SK-N-SH treated with all-trans-retinoic acid at 6 μM for 48 hours (cell line): ENCODE measurements at regions not wholly inside any gene's neighbourhood (a gene's known extent, or its start where the extent isn't known, plus 50 kb on each side); places are given as distances from the start of the nearest gene placed in this dataset.

Source experiments
- ATAC-seq: fragments of 200-7000 bp; cut with Tn5 transposase; 3 replicates; pipeline ENCODE4 v1.9.1; 2020; ENCODE audit warnings: mild to moderate bottlenecking, moderate library complexity
- ARNTL ChIP-seq: fragments of 450-650 bp; formaldehyde crosslinking; IDR thresholded peaks from 2 replicates; pipeline ENCODE4 v1.5.0; 2020; ENCODE audit warnings: low read depth, mild to moderate bottlenecking, moderate library complexity, borderline replicate concordance
- BACH2 ChIP-seq: fragments of 250-450 bp; sonication (Bioruptor Pico); IDR thresholded peaks from 2 replicates; pipeline ENCODE4 v1.9.0; 2021; ENCODE audit warnings: mild to moderate bottlenecking, borderline replicate concordance
- CREB5 ChIP-seq: fragments of 250-450 bp; sonication (Bioruptor Pico); IDR thresholded peaks from 2 replicates; pipeline ENCODE4 v1.5.1; 2020; ENCODE audit warnings: low read depth, mild to moderate bottlenecking, moderate library complexity
- CSRNP3 ChIP-seq: fragments of 250-450 bp; sonication (Bioruptor Pico); IDR thresholded peaks from 2 replicates; pipeline ENCODE4 v1.5.1; 2021; ENCODE audit warnings: mild to moderate bottlenecking, moderate library complexity
- ESRRG ChIP-seq: fragments of 250-450 bp; sonication (Bioruptor Pico); IDR thresholded peaks from 2 replicates; pipeline ENCODE4 v1.6.1; 2021; ENCODE audit warnings: mild to moderate bottlenecking
- GLIS3 ChIP-seq: fragments of 250-450 bp; sonication (Bioruptor Pico); IDR thresholded peaks from 2 replicates; pipeline ENCODE4 v1.5.0; 2020; ENCODE audit warnings: mild to moderate bottlenecking, moderate library complexity
- ISL1 ChIP-seq: fragments of 250-450 bp; sonication (Bioruptor Pico); IDR thresholded peaks from 2 replicates; pipeline ENCODE4 v2.1.2; 2022; ENCODE audit warnings: mild to moderate bottlenecking, moderate library complexity
- OSR1 ChIP-seq: fragments of 250-450 bp; sonication (Bioruptor Pico); IDR thresholded peaks from 2 replicates; pipeline ENCODE4 v1.8.0; 2022; ENCODE audit warnings: moderate library complexity, mild to moderate bottlenecking, inconsistent platforms
- PATZ1 ChIP-seq: fragments of 250-450 bp; sonication (Bioruptor Pico); IDR thresholded peaks from 2 replicates; pipeline ENCODE4 v1.8.0; 2020; ENCODE audit warnings: mild to moderate bottlenecking, moderate library complexity, borderline replicate concordance
- POU6F1 ChIP-seq: fragments of 250-450 bp; sonication (Bioruptor Pico); IDR thresholded peaks from 2 replicates; pipeline ENCODE4 v1.8.0; 2021; ENCODE audit warnings: low read depth, mild to moderate bottlenecking, moderate library complexity, borderline replicate concordance
- RARB ChIP-seq: fragments of 250-450 bp; sonication (Bioruptor Pico); IDR thresholded peaks from 2 replicates; pipeline ENCODE4 v1.8.0; 2021; ENCODE audit warnings: mild to moderate bottlenecking, moderate library complexity
- SNAI2 ChIP-seq: fragments of 250-450 bp; sonication (Bioruptor Pico); IDR thresholded peaks from 2 replicates; pipeline ENCODE4 v1.5.0; 2020; ENCODE audit warnings: mild to moderate bottlenecking, moderate library complexity
- TCF4 ChIP-seq: fragments of 250-450 bp; sonication (Bioruptor Pico); IDR thresholded peaks from 2 replicates; pipeline ENCODE4 v1.8.0; 2021; ENCODE audit warnings: mild to moderate bottlenecking, moderate library complexity, borderline replicate concordance
- TOX ChIP-seq: fragments of 250-450 bp; sonication (Bioruptor Pico); IDR thresholded peaks from 2 replicates; pipeline ENCODE4 v1.8.0; 2021; ENCODE audit warnings: mild to moderate bottlenecking, moderate library complexity, borderline replicate concordance
- TSHZ2 ChIP-seq: fragments of 250-450 bp; sonication (Bioruptor Pico); IDR thresholded peaks from 2 replicates; pipeline ENCODE4 v1.5.0; 2020; ENCODE audit warnings: mild to moderate bottlenecking, moderate library complexity
- ZC3H10 ChIP-seq: fragments of 250-450 bp; sonication (Bioruptor Pico); IDR thresholded peaks from 2 replicates; pipeline ENCODE4 v1.5.1; 2021; ENCODE audit warnings: mild to moderate bottlenecking, moderate library complexity
- ZFP3 ChIP-seq: fragments of 250-450 bp; sonication (Bioruptor Pico); IDR thresholded peaks from 2 replicates; pipeline ENCODE4 v1.5.0; 2020; ENCODE audit warnings: mild to moderate bottlenecking, moderate library complexity
- ZFP30 ChIP-seq: fragments of 450-650 bp; formaldehyde crosslinking; IDR thresholded peaks from 2 replicates; pipeline ENCODE4 v1.5.0; 2022; ENCODE audit warnings: mild to moderate bottlenecking, moderate library complexity
- ZNF565 ChIP-seq: fragments of 450-650 bp; formaldehyde crosslinking; conservative IDR thresholded peaks from 2 replicates; pipeline ENCODE4 v1.5.0; 2020; ENCODE audit warnings: low read depth, mild to moderate bottlenecking, moderate library complexity
- ZNF70 ChIP-seq: fragments of 450-650 bp; formaldehyde crosslinking; IDR thresholded peaks from 2 replicates; pipeline ENCODE4 v1.5.0; 2020; ENCODE audit warnings: mild to moderate bottlenecking, moderate library complexity
- ZNF8 ChIP-seq: fragments of 450-650 bp; formaldehyde crosslinking; IDR thresholded peaks from 2 replicates; pipeline ENCODE4 v1.5.0; 2020; ENCODE audit warnings: mild to moderate bottlenecking, moderate library complexity

DNA sequence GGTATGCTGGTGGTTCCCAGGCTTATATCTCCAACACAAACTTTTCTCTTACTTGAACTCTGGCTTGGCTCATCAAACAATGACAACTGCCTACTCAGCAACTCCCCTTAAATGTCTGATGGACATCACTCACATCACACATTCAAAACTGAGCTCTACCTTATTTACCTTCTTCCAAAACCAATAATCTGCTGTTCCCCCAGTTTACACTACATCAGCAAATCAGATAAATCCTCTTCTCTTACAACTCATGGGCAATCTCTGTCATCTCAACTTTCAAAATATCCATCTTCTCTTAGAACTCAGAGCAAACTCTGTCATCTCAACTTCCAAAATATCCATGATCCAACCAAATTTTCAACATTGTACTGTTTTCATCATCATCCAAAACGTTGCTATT is 2347.9 kb upstream of the ACO1 start:
- TF ChIP-seq ZNF70 (CRISPR knock-in tag), result no peak
- TF ChIP-seq POU6F1 (CRISPR knock-in tag), result no peak
- no peak for TF ChIP-seq ISL1 (CRISPR knock-in tag)
- no peak for TF ChIP-seq RARB
- TF ChIP-seq ZFP30, result no peak
- TF ChIP-seq CREB5 (CRISPR knock-in tag), result no peak
- no peak for TF ChIP-seq ZC3H10 (CRISPR knock-in tag)
- no peak for TF ChIP-seq SNAI2 (CRISPR knock-in tag)
- no peak for TF ChIP-seq ZNF565 (CRISPR knock-in tag)
- TF ChIP-seq TOX, result no peak
- no peak for ATAC-seq

- ATAC-seq, result peak; percentile 73
Measured at GRCh38 chr9:30039712-30040111, 2344.7 kb upstream of the ACO1 start.

GRCh38 chr9:30048396-30048795 is 2336.0 kb upstream of the ACO1 start:
- no peak for TF ChIP-seq ISL1 (CRISPR knock-in tag)
- TF ChIP-seq ESRRG (CRISPR knock-in tag), result no peak
- no peak for TF ChIP-seq PATZ1 (CRISPR knock-in tag)
- TF ChIP-seq ZNF8, result no peak
- TF ChIP-seq GLIS3 (CRISPR knock-in tag), result no peak
- TF ChIP-seq TSHZ2, result no peak
- TF ChIP-seq OSR1 (CRISPR knock-in tag), result no peak
- no peak for TF ChIP-seq ZNF70 (CRISPR knock-in tag)
- TF ChIP-seq CREB5 (CRISPR knock-in tag), result no peak
- TF ChIP-seq ARNTL (CRISPR knock-in tag), result no peak
- TF ChIP-seq CSRNP3 (CRISPR knock-in tag), result no peak
- TF ChIP-seq ZC3H10 (CRISPR knock-in tag), result no peak
- TF ChIP-seq RARB, result no peak
- no peak for TF ChIP-seq TCF4
- no peak for TF ChIP-seq ZFP3 (CRISPR knock-in tag)
- no peak for TF ChIP-seq TOX
- no peak for TF ChIP-seq BACH2 (CRISPR knock-in tag)
- ATAC-seq, result no peak

More at GRCh38 chr9:30039712-30040111, 2344.7 kb upstream of the ACO1 start:
- no peak for TF ChIP-seq BACH2 (CRISPR knock-in tag)
- TF ChIP-seq ZNF70 (CRISPR knock-in tag), result no peak
- no peak for TF ChIP-seq ZNF565 (CRISPR knock-in tag)
- TF ChIP-seq POU6F1 (CRISPR knock-in tag), result no peak
- no peak for TF ChIP-seq TCF4
- no peak for TF ChIP-seq ZFP3 (CRISPR knock-in tag)
- TF ChIP-seq, all 23 proteins: peak for 0
